Amniotic stem cell (primary cell): ENCODE measurements at regions not wholly inside any gene's neighbourhood (a gene's known extent, or its start where the extent isn't known, plus 50 kb on each side); places are given as distances from the start of the nearest gene placed in this dataset.
"Not testable (repeated sequence)": the region's sequence is repeated elsewhere in the genome, so short reads cannot be mapped to it uniquely, and the experiment has no call there.

Experiments
- DNase-seq: peaks from one replicate; lab custom pipeline; 2025; lab: John Stamatoyannopoulos, UW

- DNase-seq = no peak
Measured at GRCh38 chr6:133756078-133756695, 132.7 kb upstream of the TCF21 start.

DNA sequence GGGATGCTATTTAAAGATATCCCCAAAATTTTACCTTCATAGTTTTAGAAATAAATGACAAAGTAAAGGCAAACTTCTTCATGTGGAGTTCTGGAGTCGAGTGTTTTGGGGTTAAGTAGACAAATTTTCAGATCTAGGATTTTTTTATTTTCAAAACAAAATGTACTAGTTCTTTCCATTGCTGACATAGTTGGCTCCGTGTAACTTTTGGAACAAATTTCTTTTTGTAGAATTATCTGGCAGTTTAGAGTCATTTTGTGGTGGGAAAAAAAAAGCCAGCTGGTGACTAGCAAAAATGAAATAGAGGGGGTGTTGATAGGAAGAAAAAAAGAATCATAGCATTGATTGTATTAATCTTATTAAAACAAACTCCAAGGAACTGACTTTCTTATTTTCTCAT, 131.6 kb upstream of the TCF21 start:
- no peak for DNase-seq

- no peak for DNase-seq
Measured at GRCh38 chr6:133758815-133759335, 130.0 kb upstream of the TCF21 start.

GRCh38 chr6:133759524-133759923, 129.4 kb upstream of the TCF21 start:
- no peak for DNase-seq

DNA sequence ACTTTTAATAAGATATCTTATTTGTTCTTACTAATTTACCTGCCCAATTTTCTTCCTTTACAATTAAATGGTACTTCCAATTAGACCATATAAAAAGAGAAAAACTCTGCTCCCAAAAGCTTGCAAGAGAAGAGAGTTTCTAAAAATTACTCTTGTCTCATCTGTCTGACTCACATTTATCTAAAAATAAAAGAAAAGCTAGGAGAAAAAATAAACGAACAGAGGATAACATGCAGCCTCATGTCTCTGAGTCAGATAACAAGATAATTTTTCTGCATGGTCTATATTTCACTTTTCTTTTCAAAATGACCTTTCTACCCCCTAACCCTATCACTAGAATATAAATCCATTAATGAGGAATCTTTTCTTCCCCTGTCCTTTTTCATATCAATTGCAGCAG, 127.2 kb upstream of the TCF21 start:
- DNase-seq = peak; percentile 53

DNA sequence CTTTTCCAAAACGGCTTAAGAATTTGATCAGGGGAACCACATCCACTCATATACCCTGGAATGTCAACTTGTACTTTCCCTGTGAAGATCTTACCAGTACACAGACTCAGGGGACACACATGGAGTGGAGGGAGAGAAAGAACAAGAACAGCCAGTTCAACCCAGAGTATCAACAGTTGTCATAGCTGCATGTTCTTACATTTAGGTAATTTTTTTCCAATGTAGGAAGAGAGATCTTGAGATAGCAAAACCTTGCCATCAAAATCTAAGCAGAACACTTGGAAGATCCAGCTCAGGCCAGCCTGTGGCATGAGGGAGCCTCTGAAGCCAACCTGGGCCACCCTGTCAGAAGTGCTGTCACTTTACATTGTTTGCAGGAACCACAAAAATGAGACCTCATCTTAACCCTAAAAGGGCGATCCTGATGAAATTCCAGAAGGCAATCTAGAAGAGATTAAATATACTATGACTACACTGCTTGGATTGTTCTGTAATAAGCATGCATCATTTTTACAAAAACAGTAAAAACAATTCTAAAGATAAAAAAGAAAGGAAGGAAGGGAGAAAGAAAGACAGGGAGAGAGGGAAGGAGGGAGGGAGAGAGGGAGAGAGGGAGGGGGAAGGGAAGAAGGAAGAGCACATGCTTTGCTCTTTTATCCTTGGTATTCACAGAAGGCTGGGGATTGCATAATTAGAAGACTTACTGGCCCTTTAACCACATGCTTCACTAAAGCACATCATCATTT, 124.7 kb upstream of the TCF21 start:
- DNase-seq = no peak

DNA sequence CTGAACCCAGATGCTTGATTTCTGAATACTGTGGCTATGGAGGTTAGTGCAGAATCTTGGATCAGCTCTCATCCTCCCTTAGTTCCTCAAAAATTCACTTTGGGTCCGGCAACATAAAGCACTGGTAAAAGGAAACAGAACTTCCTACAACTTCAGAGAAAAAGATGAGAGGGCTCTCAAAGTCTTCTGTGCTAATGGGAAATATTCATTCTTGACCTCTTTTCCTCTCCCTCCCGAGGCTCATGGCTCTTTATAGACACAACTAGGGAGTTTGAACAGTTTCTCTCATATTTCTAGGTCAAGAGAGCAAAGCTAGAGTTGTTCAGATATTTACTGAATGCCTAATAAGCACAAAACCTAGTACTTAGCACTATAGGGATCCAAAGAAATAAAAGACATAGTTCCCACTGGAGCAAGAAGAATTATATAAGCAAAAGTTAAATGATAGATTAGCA, 124.1 kb upstream of the TCF21 start:
- no peak for DNase-seq

- DNase-seq = no peak
Measured at GRCh38 chr6:133767357-133767970, 121.4 kb upstream of the TCF21 start.

GRCh38 chr6:133768656-133769295, 120.1 kb upstream of the TCF21 start:
- DNase-seq = no peak

- DNase-seq = no peak
Measured at GRCh38 chr6:133769463-133769862, 119.5 kb upstream of the TCF21 start.

DNA sequence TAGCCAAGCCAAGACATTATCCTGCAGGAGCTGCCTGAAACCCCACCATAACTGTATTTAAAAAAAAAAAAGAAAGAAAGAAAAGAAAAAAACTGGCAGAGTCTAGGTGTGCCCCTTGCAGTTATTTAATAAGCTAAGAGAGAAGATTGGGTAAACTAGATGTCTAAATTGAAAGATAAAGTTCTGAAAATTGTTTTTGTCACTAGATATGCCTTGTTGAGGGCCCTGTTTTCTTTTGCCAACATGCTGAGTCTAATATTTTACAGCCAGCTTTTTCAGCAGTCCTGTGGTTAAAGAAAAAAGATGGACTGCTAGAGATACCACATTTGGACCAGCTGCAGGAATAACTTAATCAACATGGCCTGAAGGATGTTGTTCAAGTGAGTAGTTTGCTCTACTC, 116.3 kb upstream of the TCF21 start:
- DNase-seq = no peak

DNA sequence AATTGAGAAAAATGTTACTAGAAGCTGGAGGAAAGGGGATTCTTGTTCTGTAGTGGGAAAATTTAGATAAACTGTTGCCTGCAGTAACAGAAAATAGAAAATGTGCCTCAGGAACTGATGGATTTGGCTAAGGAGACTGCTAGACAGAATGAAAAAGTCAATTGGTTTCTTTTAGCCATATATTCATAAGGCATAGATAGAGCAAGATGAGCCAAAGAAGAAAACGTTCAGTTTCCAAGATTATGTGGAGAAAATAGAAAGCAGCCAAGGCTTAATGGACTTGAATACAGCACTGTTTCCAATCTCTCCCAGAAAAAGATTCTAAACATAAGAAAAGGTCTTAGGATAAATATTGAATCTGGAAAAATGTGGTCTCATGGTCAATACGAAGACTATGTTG, 115.1 kb upstream of the TCF21 start:
- no peak for DNase-seq

- DNase-seq = no peak
Measured at GRCh38 chr6:133774356-133774755, 114.6 kb upstream of the TCF21 start.

DNA sequence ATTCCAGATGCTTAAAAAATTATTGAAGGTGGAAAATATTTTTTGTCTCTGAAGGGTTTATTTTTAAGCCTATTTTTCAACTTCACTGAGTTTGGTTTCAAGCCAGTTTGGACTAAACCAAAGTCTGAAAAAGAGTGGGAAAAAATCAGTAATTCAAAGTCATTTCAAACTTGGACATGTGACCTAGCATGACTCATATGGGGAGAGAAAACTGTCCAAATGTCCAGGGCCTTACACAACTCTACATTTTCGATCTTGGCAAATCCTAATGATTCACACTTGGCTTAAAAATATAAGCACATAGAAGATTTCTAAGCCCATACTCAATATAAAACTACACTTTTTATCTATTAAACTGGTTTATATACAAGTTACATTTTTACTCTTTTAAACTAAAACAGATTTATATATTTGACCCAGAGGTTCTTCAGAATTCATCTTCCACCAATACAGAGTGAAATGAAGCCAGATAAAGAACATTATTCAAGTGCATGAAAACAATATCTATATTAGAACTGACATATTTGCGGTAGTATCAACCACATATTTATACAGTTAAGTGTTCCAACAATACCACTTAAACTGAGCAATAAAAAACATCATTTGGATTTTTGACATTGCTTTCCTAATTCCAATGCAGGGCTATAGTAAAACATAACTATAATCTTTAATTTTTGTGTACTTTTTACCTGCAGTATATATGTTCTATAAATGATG, 110.3 kb upstream of the TCF21 start:
- DNase-seq = peak; percentile 38

DNA sequence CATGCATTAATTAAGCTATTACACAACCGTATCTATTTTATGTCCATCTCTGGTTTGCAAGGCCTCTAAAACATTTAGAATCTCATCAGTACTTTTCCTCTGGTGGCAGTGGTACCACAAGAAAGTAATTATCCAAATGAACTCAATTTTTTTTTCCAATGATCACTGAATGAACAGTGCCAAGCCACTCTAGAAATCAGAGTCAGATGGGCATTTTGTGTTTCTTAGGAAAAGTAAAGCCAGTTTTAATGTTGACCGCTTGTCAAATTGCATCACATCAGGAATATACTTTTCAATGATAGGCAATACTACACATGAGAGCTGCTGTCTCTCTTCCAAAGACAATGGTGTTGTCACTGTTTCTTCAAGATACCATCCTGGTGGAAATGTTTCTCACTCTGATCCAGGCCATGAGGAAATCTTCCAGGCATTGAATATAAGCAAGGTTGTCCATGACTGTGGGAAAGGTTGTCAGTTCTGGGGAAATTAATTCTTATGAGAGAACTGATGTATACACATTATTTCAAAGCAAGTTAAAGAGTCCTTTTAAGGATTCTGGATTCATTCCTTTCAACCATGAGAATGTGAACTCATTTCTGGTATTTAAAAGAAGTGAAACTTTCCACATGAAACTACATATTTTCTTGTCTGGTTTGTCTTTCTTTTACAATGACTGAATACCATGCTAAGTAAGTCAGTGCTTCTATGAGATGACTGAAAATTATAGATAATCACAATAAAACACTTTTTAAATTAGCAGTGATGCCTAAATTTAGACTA, 108.8 kb upstream of the TCF21 start:
- no peak for DNase-seq

GRCh38 chr6:133786016-133786415, 102.9 kb upstream of the TCF21 start:
- DNase-seq = no peak

- no peak for DNase-seq
Measured at GRCh38 chr6:133787122-133787521, 101.8 kb upstream of the TCF21 start.

DNA sequence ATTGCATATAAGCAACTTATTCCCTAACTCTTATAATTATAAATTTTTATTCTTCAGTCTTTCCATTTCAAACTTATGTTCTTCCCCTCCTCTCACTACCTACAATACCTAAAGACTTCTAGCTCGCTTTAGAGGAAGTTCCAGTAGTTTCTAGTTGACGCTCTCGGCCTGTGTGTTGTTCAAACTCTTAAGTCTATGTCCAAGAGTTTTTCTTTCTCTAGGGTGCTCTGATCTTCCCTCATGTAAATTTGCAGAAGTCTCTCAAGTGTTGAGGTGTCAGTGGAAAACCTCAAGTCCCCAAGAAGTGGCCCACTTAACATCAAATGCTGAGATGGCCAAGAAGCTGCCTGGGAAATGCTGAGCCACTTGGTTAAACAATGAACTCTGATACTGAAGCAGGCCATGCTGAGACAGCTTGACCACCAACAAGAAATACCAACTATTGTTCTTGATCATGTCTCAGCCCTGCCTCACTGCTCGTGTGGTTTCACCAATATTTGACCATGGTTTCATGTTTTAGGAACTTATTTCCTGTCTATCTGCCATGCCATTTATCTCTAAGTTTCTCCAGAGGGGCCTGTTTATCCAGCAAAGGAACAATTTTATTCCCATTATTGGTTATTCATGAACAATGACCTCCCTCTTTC, 100.9 kb upstream of the TCF21 start:
- no peak for DNase-seq

GRCh38 chr6:133788556-133788955, 100.4 kb upstream of the TCF21 start:
- DNase-seq = no peak

DNA sequence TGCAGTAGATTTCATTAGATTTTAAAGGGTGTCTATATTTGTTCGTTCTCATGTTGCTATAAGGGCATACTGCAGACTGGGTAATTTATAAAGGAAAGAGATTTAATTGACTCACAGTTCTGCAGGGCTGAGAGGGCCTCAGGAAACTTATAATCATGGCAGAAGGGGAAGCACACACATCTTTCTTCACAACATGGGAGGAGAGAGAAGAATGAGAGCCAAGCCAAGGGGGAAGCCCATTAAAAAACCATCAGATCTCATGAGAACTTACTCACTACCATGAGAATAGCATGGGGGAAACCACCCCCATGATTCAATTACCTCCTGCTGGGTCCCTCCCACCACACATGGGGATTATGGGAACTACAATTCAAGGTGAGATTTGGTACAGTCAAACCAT, 99.5 kb upstream of the TCF21 start:
- DNase-seq = not testable (repeated sequence)

- DNase-seq = not testable (repeated sequence)
Measured at GRCh38 chr6:133790756-133791155, 98.2 kb upstream of the TCF21 start.
